Glomerular endothelial cell (primary cell): ENCODE measurements at regions not wholly inside any gene's neighbourhood (a gene's known extent, or its start where the extent isn't known, plus 50 kb on each side); places are given as distances from the start of the nearest gene placed in this dataset.

Source experiments
- DNase-seq: peaks from one replicate; pipeline ENCODE4 v3.0.0-alpha.2; 2011; ENCODE audit warnings: low read depth, low spot score; ENCODE audit errors: extremely low read depth

GRCh38 chr11:110891411-110891810 is 179.2 kb upstream of the ARHGAP20 start:
- no peak for DNase-seq

- DNase-seq: no peak
Observed at GRCh38 chr11:110890995-110891394, 178.8 kb upstream of the ARHGAP20 start.

GRCh38 chr11:110886288-110886970 is 174.2 kb upstream of the ARHGAP20 start:
- no peak for DNase-seq

- no peak for DNase-seq
Observed at GRCh38 chr11:110883256-110883655, 171.0 kb upstream of the ARHGAP20 start.

GRCh38 chr11:110878513-110878912 is 166.3 kb upstream of the ARHGAP20 start:
- DNase-seq: no peak

- no peak for DNase-seq
Observed at GRCh38 chr11:110874437-110875030, 162.3 kb upstream of the ARHGAP20 start.

- no peak for DNase-seq
Observed at GRCh38 chr11:110873975-110874374, 161.7 kb upstream of the ARHGAP20 start.

- DNase-seq: no peak
Observed at GRCh38 chr11:110870816-110871522, 158.7 kb upstream of the ARHGAP20 start.

- DNase-seq: no peak
Observed at GRCh38 chr11:110867951-110868350, 155.7 kb upstream of the ARHGAP20 start.

- DNase-seq: no peak
Observed at GRCh38 chr11:110866081-110866480, 153.8 kb upstream of the ARHGAP20 start.

- DNase-seq: no peak
Observed at GRCh38 chr11:110862407-110862806, 150.2 kb upstream of the ARHGAP20 start.

- DNase-seq: no peak
Observed at GRCh38 chr11:110860461-110860860, 148.2 kb upstream of the ARHGAP20 start.

GRCh38 chr11:110859998-110860397 is 147.8 kb upstream of the ARHGAP20 start:
- no peak for DNase-seq

GRCh38 chr11:110859240-110859840 is 147.1 kb upstream of the ARHGAP20 start:
- no peak for DNase-seq

GRCh38 chr11:110858547-110858921 is 146.3 kb upstream of the ARHGAP20 start:
- no peak for DNase-seq

- no peak for DNase-seq
Observed at GRCh38 chr11:110857892-110858546, 145.8 kb upstream of the ARHGAP20 start.

- no peak for DNase-seq
Observed at GRCh38 chr11:110856996-110857812, 145.0 kb upstream of the ARHGAP20 start.

- no peak for DNase-seq
Observed at GRCh38 chr11:110856340-110856739, 144.1 kb upstream of the ARHGAP20 start.

- no peak for DNase-seq
Observed at GRCh38 chr11:110855191-110855590, 143.0 kb upstream of the ARHGAP20 start.

GRCh38 chr11:110852921-110853490 is 140.8 kb upstream of the ARHGAP20 start:
- DNase-seq: no peak
